H1 (cell line): ENCODE measurements at regions not wholly inside any gene's neighbourhood (a gene's known extent, or its start where the extent isn't known, plus 50 kb on each side); places are given as distances from the start of the nearest gene placed in this dataset.

Source experiments
- CTCF ChIA-PET: fragments of 300-600 bp; sonication (Branson Sonifier 250); formaldehyde crosslinking; loops from one replicate; lab custom pipeline; 2021; ENCODE audit not compliant: partially characterized antibody; lab: Charles Lee
- POLR2A ChIA-PET: fragments of 300-600 bp; sonication (Branson Sonifier 250); formaldehyde crosslinking; loops from one replicate; lab custom pipeline; 2021; ENCODE audit warnings: inconsistent platforms; ENCODE audit not compliant: partially characterized antibody; lab: Charles Lee
- DNase-seq, 2 experiments: peaks; one replicate each; pipeline versions ENCODE4 v3.0.0 to v3.0.0-alpha.2; 2010 to 2022; ENCODE audit warnings: low spot score in 2 of 2, low read depth in 1 of 2, mixed read lengths in 1 of 2
- FAIRE-seq: peaks from 2 replicates; lab custom pipeline; 2011; peaks lifted over from hg19 to GRCh38; lab: Jason Lieb, UNC
- H2AFZ ChIP-seq: 2 replicates; pipeline ENCODE4 v1.8.1; 2012; ENCODE audit warnings: low read length, inconsistent platforms
- H2AK5ac ChIP-seq: 2 replicates; pipeline ENCODE4 v1.6.1; 2013; ENCODE audit warnings: low read depth, low read length
- H2BK120ac ChIP-seq: replicated peaks from 2 replicates; pipeline ENCODE3; 2013; ENCODE audit warnings: low read depth, low read length, inconsistent platforms
- H2BK12ac ChIP-seq: 2 replicates; pipeline ENCODE4 v1.6.1; 2013; ENCODE audit warnings: low read depth, low read length
- H2BK15ac ChIP-seq: 2 replicates; pipeline ENCODE4 v1.6.1; 2013; ENCODE audit warnings: low read length
- H2BK20ac ChIP-seq: 2 replicates; pipeline ENCODE4 v1.6.1; 2013; ENCODE audit warnings: low read length
- H2BK5ac ChIP-seq: 2 replicates; pipeline ENCODE4 v1.6.1; 2013; ENCODE audit warnings: low read depth, low read length
- H3K14ac ChIP-seq: 2 replicates; pipeline ENCODE4 v1.6.1; 2013; ENCODE audit warnings: inconsistent platforms; ENCODE audit not compliant: insufficient read length
- H3K18ac ChIP-seq: 2 replicates; pipeline ENCODE4 v1.6.1; 2013; ENCODE audit warnings: low read length; ENCODE audit errors: extremely low read depth
- H3K23ac ChIP-seq: 2 replicates; pipeline ENCODE4 v1.6.1; 2013; ENCODE audit warnings: inconsistent platforms; ENCODE audit not compliant: insufficient read length
- H3K23me2 ChIP-seq: 2 replicates; pipeline ENCODE4 v1.6.1; 2013; ENCODE audit warnings: low read depth, low read length
- H3K27ac ChIP-seq: 2 replicates; pipeline ENCODE4 v1.6.1; 2011; ENCODE audit warnings: low read depth, low read length, inconsistent platforms
- H3K27me3 ChIP-seq, 4 experiments: replicated peaks in 1 of 4; 1 replicate in 1 of 4; 2 replicates in 3 of 4; pipeline versions ENCODE4 v1.6.1 to v1.8.1; 2011 to 2013; ENCODE audit warnings: low read length in 3 of 4, mild to moderate bottlenecking in 3 of 4, inconsistent platforms in 2 of 4, mixed read lengths in 2 of 4, moderate library complexity in 1 of 4; ENCODE audit not compliant: control insufficient read depth in 3 of 4, insufficient read depth in 3 of 4; ENCODE audit errors: extremely low read depth in 1 of 4
- H3K36me3 ChIP-seq, 4 experiments: 2 replicates each; pipeline versions ENCODE4 v1.6.1 to v1.8.1; 2011 to 2013; ENCODE audit warnings: mild to moderate bottlenecking in 4 of 4, low read length in 3 of 4, moderate library complexity in 2 of 4, control low read depth in 1 of 4, inconsistent platforms in 1 of 4; ENCODE audit not compliant: insufficient read depth in 4 of 4, control insufficient read depth in 2 of 4
- H3K4ac ChIP-seq: replicated peaks from 2 replicates; pipeline ENCODE3; 2013; ENCODE audit warnings: low read length, low read depth, mixed read lengths, inconsistent platforms; ENCODE audit not compliant: insufficient read length
- H3K4me1 ChIP-seq, 4 experiments: replicated peaks in 1 of 4; 1 replicate in 1 of 4; 2 replicates in 3 of 4; pipeline versions ENCODE4 v1.6.1 to v1.8.1; 2011 to 2013; ENCODE audit warnings: low read length in 3 of 4, inconsistent platforms in 2 of 4, mixed read lengths in 1 of 4; ENCODE audit not compliant: insufficient read depth in 4 of 4, control insufficient read depth in 3 of 4
- H3K4me2 ChIP-seq, 2 experiments: 2 replicates each; pipeline versions ENCODE4 v1.6.1 to v1.8.1; 2011 to 2013; ENCODE audit warnings: low read depth in 2 of 2, low read length in 2 of 2, control low read depth in 1 of 2, inconsistent platforms in 1 of 2, mild to moderate bottlenecking in 1 of 2; ENCODE audit not compliant: insufficient read depth in 1 of 2
- H3K4me3 ChIP-seq, 4 experiments: fragments of 200-600, 300-600 bp in 1 of 4; sonication (generic), shearing (Covaris generic), sonication (Bioruptor Twin) in 1 of 4; 2 replicates each; pipeline versions ENCODE4 v1.5.1 to v1.8.1; 2011 to 2016; ENCODE audit warnings: low read length in 4 of 4, low read depth in 3 of 4, control low read depth in 2 of 4, inconsistent platforms in 2 of 4, mild to moderate bottlenecking in 2 of 4, mixed read lengths in 1 of 4, moderate library complexity in 1 of 4; ENCODE audit not compliant: insufficient read depth in 2 of 4; ENCODE audit errors: extremely low read depth in 1 of 4
- H3K56ac ChIP-seq: replicated peaks from 2 replicates; pipeline ENCODE3; 2013; ENCODE audit warnings: low read depth, mild to moderate bottlenecking, mixed read lengths, low read length, inconsistent platforms; ENCODE audit not compliant: insufficient read length
- H3K79me1 ChIP-seq: 2 replicates; pipeline ENCODE4 v1.6.1; 2013; ENCODE audit warnings: low read depth, low read length, control low read depth
- H3K79me2 ChIP-seq, 2 experiments: 2 replicates each; pipeline versions ENCODE4 v1.6.1 to v1.8.1; 2012 to 2013; ENCODE audit warnings: low read length in 2 of 2, mild to moderate bottlenecking in 2 of 2, inconsistent platforms in 1 of 2; ENCODE audit not compliant: insufficient read depth in 2 of 2, control insufficient read depth in 1 of 2
- H3K9ac ChIP-seq, 4 experiments: replicated peaks in 1 of 4; 1 replicate in 1 of 4; 2 replicates in 3 of 4; pipeline versions ENCODE4 v1.6.1 to v1.8.1; 2011 to 2013; ENCODE audit warnings: low read depth in 3 of 4, low read length in 3 of 4, control low read depth in 2 of 4, mild to moderate bottlenecking in 2 of 4, moderate library complexity in 2 of 4, inconsistent platforms in 1 of 4; ENCODE audit errors: extremely low read depth in 1 of 4
- H3K9me3 ChIP-seq, 2 experiments: 2 replicates each; pipeline versions ENCODE4 v1.6.1 to v1.8.1; 2012 to 2013; ENCODE audit warnings: mild to moderate bottlenecking in 2 of 2, moderate library complexity in 2 of 2, control low read depth in 1 of 2, inconsistent platforms in 1 of 2, low read depth in 1 of 2, low read length in 1 of 2, mixed read lengths in 1 of 2; ENCODE audit not compliant: insufficient read depth in 2 of 2
- H4K20me1 ChIP-seq, 2 experiments: replicated peaks in 1 of 2; 2 replicates each; pipeline versions ENCODE3 to v1.8.1; 2011 to 2013; ENCODE audit warnings: inconsistent platforms in 2 of 2, low read length in 2 of 2, mild to moderate bottlenecking in 1 of 2; ENCODE audit not compliant: insufficient read depth in 2 of 2, control insufficient read depth in 1 of 2
- H4K5ac ChIP-seq: 2 replicates; pipeline ENCODE4 v1.6.1; 2013; ENCODE audit warnings: low read length, low read depth, mixed read lengths, inconsistent platforms; ENCODE audit not compliant: insufficient read length
- H4K8ac ChIP-seq: 2 replicates; pipeline ENCODE4 v1.8.0; 2013; ENCODE audit warnings: mild to moderate bottlenecking, moderate library complexity, low read length, inconsistent platforms; ENCODE audit not compliant: insufficient read depth; ENCODE audit errors: extremely low read depth
- H4K91ac ChIP-seq: replicated peaks from 2 replicates; pipeline ENCODE3; 2013; ENCODE audit warnings: low read length, mixed read lengths, inconsistent platforms; ENCODE audit not compliant: insufficient read length
- ASH2L ChIP-seq: fragments of 200-600, 300-600 bp; sonication (generic); IDR thresholded peaks from one replicate; pipeline ENCODE4 v1.7.1; 2017; ENCODE audit warnings: low read length
- BACH1 ChIP-seq: IDR thresholded peaks from 2 replicates; pipeline ENCODE4 v1.6.1; 2012; ENCODE audit warnings: low read length, improper control_type of control experiment
- CHD1 ChIP-seq: IDR thresholded peaks from 2 replicates; pipeline ENCODE4 v1.6.1; 2012; ENCODE audit warnings: low read depth, low read length, improper control_type of control experiment
- GABPA ChIP-seq: IDR thresholded peaks from 2 replicates; pipeline ENCODE4 v1.6.1; 2011; ENCODE audit warnings: mild to moderate bottlenecking, low read length, moderate library complexity, borderline replicate concordance; ENCODE audit not compliant: insufficient read depth
- JUN ChIP-seq: IDR thresholded peaks from 2 replicates; pipeline ENCODE4 v1.6.1; 2011; ENCODE audit warnings: low read depth, mild to moderate bottlenecking, improper control_type of control experiment, low read length
- KDM1A ChIP-seq: fragments of 200-600, 300-600 bp; sonication (generic); IDR thresholded peaks from 2 replicates; pipeline ENCODE4 v1.7.1; 2016; ENCODE audit warnings: mild to moderate bottlenecking, low read length, borderline replicate concordance
- MAFK ChIP-seq: IDR thresholded peaks from 2 replicates; pipeline ENCODE4 v1.6.1; 2012; ENCODE audit warnings: low read depth, mild to moderate bottlenecking, improper control_type of control experiment, low read length
- NANOG ChIP-seq: IDR thresholded peaks from 2 replicates; pipeline ENCODE4 v1.6.1; 2011; ENCODE audit warnings: low read length, low read depth, mild to moderate bottlenecking, inconsistent platforms; ENCODE audit not compliant: insufficient read depth, poor library complexity, severe bottlenecking
- RNF2 ChIP-seq: fragments of 200-900, 300-1000 bp; sonication (generic); IDR thresholded peaks from 2 replicates; pipeline ENCODE4 v1.7.1; 2016; ENCODE audit warnings: borderline replicate concordance, low read depth, mild to moderate bottlenecking, antibody characterized with exemption, low read length; ENCODE audit not compliant: poor library complexity, severe bottlenecking; ENCODE audit errors: missing control alignments
- SRF ChIP-seq: IDR thresholded peaks from 2 replicates; pipeline ENCODE4 v1.6.1; 2011; ENCODE audit warnings: mild to moderate bottlenecking, low read depth, low read length, moderate library complexity
- TAF7 ChIP-seq: optimal IDR thresholded peaks from 2 replicates; pipeline ENCODE3; 2011; ENCODE audit warnings: low read depth, mild to moderate bottlenecking, inconsistent platforms, low read length, moderate library complexity, borderline replicate concordance
- WGBS, 2 experiments: shearing (Covaris generic) in 1 of 2; methylation state at CpG; one replicate each; pipeline versions ENCODE4 v1.1.6 to v1.1.7; 2013 to 2015; ENCODE audit warnings: low lambda C conversion rate in 2 of 2, mixed read lengths in 2 of 2, inconsistent platforms in 1 of 2, low coverage in 1 of 2, missing lambda C conversion rate in 1 of 2; ENCODE audit not compliant: insufficient replicate concordance in 2 of 2, insufficient coverage in 1 of 2, insufficient read length in 1 of 2; ENCODE audit errors: extremely low coverage in 1 of 2, missing lambda C conversion rate in 1 of 2; 5-methylcytosine and 5-hydroxymethylcytosine counted together
- TF ChIP-seq, protein P1 (sequence below): IDR thresholded peaks from 2 replicates; pipeline ENCODE4 v1.6.1; 2012; ENCODE audit warnings: inconsistent platforms

DNA sequence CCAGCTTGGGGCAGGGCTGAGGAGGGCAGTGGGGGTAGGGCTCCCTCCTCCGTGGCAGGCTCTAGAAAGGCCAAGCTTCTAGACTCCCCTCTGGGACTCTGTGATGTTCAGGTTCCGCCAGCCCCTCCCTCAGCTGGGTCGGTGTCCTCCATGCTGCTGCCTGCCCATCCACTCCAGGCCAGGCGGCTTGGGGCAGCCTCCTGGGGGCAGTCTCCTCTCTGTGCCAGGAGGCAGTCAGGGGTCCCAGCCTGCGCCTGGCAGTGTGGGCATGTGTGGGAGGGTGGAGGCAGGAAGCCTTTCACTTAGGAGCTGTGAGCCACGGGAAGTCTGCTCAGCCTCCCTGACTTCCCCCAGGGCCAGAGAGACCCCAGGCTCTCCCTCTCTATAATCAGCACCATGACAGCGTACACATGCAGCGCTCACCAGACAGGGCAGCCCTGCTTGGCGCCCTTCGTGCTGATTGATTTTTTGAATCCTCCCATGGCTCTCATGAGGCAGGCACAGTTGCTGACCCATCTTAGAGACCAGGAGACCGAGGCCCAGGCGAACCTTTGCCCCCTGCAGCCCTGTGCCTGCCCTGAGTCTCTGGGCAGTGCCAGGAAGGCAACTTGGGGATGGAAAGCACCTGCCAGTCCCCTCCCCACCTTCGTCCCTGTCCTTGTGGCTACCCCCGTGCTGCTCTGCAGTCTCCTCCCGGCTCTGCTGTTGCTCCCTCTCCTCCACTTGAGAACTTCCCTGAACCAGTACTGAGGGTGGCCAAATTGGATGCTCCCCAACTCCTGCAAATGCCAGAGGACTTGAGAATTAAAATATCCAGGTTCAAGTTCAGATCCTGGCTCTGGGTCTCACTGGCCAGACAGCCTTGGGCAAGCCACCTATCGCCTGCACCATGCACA, 234.7 kb upstream of the GSE1 start:
- Histone ChIP-seq H3K9ac (no peak overlapping the region), H3K23me2 (peaks cover 4% of the 10 kb centered on the region), H2AFZ (no peak overlapping the region), H2AK5ac (no peak overlapping the region), H3K18ac (no peak overlapping the region), H3K9me3 (no peaks in the 10 kb centered on the region), H3K4ac (no peak overlapping the region), H3K14ac (no peak overlapping the region), H3K79me1 (peaks cover 10% of the 10 kb centered on the region), H3K79me2 (no peaks in the 10 kb centered on the region), H2BK12ac (no peak overlapping the region), H3K27me3 (no peaks in the 10 kb centered on the region; a peak in 1 of 7 replicates), H4K20me1 (peaks cover 4 to 14% of the 10 kb centered on the region in 2 experiments), H3K23ac (no peak overlapping the region), H3K4me1 (peaks cover 0 to 1% (median 0%) of the 10 kb centered on the region in 4 experiments; a peak in 3 of 7 replicates), H4K8ac (peak overlapping the region; percentile 18), H2BK15ac (no peak overlapping the region), H3K56ac (no peak overlapping the region), H3K27ac (no peak overlapping the region), H3K4me3 (no peak overlapping the region), H3K4me2 (no peak overlapping the region)
- FAIRE-seq: no peak
- POLR2A ChIA-PET: interaction anchor here (0.6 kb wide), 1 partner anchor 8 kb away, joined by 3 read pairs; no protein-coding TSS in a partner anchor
- WGBS, 2 experiments: 88% methylated on average over 14 of the region's 16 CpGs; no CpG with 5 or more reads in 1 of the 2 experiments
- CTCF ChIA-PET: interaction anchor here (1.0 to 10.2 kb wide), 9 partner anchors 8 to 101 kb away, joined by 3 to 78 read pairs (median 5); no protein-coding TSS in a partner anchor
- TF ChIP-seq MAFK (no peak), SRF (no peak), JUN (no peak), ASH2L (no peak), NANOG (no peak), CHD1 (no peak), TAF7 (no peak), BACH1 (no peak), KDM1A (no peak), GABPA (no peak), RNF2 (no peak)
- TF ChIP-seq, protein P1, sequence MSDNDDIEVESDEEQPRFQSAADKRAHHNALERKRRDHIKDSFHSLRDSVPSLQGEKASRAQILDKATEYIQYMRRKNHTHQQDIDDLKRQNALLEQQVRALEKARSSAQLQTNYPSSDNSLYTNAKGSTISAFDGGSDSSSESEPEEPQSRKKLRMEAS: no peak
- TF ChIP-seq, all 59 proteins: peak for 0
- Histone ChIP-seq H4K5ac (no peak overlapping the region), H3K36me3 (no peaks in the 10 kb centered on the region; a peak in 1 of 8 replicates), H4K91ac (no peak overlapping the region), H2BK5ac (no peak overlapping the region), H2BK20ac (no peak overlapping the region), H2BK120ac (no peak overlapping the region)
- no peak for DNase-seq
